ENCODE measurements at regions not wholly inside any gene's neighbourhood (a gene's known extent, or its start where the extent isn't known, plus 50 kb on each side); places are given as distances from the start of the nearest gene placed in this dataset.
"Not testable (repeated sequence)": the region's sequence is repeated elsewhere in the genome, so short reads cannot be mapped to it uniquely, and the experiment has no call there.

GRCh38 chr14:86775896-86776295 is 1217.1 kb downstream of the GALC start:
- DNase-seq: not testable (repeated sequence)

GRCh38 chr14:86774916-86775315 is 1218.1 kb downstream of the GALC start:
- DNase-seq: no peak

GRCh38 chr14:86772075-86772474 is 1220.9 kb downstream of the GALC start:
- DNase-seq: no peak

DNA sequence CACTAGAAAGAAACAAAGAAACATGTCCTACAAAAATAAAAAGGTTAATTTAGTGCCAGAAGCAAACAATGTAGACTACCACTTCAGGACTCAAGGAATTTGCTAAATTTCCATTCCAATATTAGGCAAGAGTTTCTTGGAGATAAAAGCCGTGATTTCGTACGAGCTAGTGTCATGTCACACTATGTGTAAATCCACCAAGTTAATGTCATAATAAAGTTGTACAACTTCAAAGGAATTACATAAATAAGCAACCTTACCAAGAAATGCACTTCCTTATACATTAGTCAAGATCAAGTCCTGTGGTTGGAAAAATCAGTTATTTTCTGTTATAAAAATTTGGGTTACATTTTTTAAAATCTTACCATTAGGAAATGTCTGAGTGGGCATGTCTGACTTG is 1222.8 kb downstream of the GALC start:
- DNase-seq: no peak

GRCh38 chr14:86766469-86766868 is 1226.5 kb downstream of the GALC start:
- no peak for DNase-seq

- DNase-seq: no peak
Measured at GRCh38 chr14:86761611-86762010, 1231.4 kb downstream of the GALC start.

GRCh38 chr14:86756521-86757190 is 1226.7 kb downstream of the FLRT2 start:
- no peak for DNase-seq

DNA sequence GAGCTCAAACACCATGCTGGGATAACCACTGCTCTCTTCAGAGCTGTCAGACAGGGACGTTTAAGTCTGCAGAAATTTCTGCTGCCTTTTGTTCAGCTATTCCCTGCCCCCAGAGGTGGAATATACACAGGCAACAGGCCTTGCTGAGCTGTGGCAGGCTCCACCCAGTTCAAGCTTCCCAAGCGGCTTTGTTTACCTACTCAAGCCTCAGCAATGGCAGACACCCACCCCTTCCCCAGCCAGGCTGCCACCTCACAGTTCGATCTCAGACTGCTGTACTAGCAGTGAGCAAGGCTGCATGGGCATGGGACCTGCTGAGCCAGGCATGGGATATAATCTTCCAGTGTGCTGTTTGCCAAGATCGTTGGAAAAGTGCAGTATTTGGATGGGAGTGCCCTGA is 1220.5 kb downstream of the FLRT2 start:
- DNase-seq: not testable (repeated sequence)

GRCh38 chr14:86739761-86740160 is 1209.8 kb downstream of the FLRT2 start:
- no peak for DNase-seq

DNA sequence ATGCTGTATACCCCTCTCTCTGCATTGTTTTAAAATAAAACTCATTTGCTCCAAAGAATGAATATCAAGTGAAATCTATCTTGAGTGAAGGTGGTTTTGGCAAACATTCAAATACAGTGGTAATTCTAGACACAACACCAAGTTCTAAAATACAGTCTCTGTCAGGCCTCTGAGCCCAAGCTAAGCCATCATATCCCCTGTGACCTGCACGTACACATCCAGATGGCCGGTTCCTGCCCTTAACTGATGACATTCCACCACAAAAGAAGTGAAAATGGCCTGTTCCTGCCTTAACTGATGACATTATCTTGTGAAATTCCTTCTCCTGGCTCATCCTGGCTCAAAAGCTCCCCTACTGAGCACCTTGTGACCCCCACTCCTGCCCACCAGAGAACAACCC is 1201.5 kb downstream of the FLRT2 start:
- DNase-seq: not testable (repeated sequence)

DNA sequence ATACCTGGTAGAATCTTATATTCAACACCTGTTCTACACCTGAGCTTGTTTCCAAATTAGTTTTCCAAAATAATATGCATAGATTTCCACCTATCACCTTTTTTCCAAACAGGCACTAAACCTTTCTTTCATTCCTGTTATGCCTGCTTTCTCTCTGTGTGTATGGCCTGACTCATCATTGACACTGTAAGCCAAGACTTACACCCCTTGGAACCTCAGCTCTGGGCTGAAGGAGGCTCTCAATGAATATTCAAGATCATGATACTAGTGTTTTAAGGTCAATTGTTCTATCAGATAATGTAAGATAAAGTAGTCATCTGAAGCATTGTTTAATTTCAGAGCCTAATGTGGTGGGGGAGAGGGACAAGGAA is 1193.3 kb downstream of the FLRT2 start:
- no peak for DNase-seq

DNA sequence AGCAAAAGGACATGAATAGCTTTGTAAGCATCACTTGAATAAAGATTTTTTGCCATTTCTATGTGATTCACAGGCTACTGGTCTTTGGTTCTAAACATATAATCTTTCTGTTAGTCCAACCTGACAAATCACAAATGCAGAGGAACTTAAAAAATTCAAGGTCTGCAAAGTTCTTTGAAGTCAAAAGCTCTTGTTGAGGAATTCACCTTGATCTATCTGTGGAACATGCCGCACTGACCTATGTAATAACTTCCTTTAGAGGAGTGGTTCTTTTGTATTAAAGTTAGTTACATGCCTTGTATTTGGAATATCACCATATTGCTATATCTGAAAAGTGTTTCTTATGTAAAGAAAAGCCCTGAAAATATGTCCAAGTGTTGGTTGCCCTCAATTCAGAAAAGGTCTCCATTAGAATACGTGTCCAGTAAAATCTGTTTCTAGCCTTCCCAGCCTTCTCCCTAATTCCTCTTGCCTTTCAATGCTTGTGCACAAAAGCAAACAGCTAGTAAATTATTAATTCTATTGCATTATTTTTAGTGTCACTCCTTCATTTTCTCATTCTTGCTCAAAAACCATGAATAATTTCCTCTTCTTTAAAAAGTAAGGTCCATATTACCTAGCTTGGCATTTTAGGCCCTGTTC is 1192.8 kb downstream of the FLRT2 start:
- no peak for DNase-seq

DNA sequence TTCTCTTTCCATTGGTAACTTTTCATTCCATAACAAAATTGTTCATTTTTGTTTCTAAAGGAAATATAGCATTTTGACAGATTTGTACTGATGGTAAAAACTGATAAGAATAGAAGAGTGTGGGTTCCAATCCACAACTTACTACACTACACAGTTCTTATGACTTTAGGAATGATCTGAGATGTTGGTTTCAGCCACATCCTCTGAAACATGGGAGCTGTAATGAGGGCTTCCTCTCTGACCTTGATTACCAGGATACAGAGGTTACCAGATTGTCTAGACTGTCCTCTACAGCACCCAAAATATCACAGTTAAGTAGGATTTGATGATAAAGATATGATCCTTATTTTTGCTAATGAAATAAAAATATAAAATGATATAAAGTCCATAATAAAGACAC is 1184.6 kb downstream of the FLRT2 start:
- DNase-seq: no peak

DNA sequence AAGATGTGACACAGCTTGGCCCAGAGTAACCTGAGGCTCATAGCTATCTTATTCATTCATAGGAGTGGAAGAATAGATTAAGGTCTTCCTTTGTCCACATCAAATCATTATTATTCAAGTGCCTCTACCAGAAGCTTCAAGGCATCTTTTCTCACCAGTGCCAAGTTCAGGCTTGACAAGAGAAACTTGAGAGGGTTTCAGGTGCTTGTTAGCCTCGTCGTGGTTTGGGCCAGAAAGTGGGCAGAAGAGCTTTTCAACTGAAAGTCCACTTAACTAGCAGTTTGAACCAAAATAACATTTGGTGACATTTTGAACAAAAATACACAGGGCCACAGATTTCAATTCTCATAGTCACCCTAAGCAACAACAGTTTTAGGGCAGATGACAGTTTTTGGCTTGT is 1184.2 kb downstream of the FLRT2 start:
- DNase-seq: no peak

DNA sequence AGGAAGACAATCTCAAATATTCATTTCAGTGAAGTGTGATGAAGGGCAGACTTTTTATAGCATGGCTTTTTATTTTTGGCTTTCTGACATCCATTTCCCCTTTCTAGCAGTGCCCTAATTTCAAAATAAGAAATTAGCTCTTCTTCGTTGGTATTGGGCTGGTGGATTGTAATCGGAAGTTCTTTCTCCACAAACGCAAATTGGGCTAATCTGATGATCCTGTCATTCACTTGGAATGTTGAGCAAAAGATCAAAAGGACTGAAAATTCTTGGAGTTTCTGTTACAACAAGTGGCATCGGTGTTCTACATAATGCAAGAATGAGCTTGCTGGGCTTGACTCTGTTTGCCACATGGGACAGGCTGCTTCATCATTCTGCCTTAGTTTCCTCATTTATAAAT is 1182.8 kb downstream of the FLRT2 start:
- DNase-seq: no peak

GRCh38 chr14:86712176-86712575 is 1182.2 kb downstream of the FLRT2 start:
- no peak for DNase-seq

DNA sequence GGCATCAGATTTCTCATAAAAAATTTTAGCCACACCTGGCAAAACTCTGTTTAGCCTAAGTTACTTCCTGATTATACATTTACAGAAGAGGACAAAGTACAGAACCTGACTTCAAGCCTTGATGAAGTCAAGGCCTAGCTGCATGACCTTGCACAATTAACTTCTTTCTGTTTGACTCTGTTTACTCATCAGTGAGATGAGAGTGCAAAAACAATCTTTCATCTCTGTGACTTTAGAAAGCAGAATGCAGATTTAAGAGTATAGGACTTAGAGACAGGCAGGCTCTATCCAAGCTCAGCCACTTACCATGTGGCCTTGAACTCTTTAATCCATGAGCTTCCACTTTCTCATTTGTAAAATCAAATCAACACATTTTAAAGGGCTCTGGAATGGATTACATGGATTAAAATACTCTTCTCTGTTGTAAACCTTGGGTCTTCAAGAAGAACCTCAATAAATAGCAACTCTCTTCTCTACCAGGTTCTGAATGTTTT is 1178.9 kb downstream of the FLRT2 start:
- DNase-seq: no peak

DNA sequence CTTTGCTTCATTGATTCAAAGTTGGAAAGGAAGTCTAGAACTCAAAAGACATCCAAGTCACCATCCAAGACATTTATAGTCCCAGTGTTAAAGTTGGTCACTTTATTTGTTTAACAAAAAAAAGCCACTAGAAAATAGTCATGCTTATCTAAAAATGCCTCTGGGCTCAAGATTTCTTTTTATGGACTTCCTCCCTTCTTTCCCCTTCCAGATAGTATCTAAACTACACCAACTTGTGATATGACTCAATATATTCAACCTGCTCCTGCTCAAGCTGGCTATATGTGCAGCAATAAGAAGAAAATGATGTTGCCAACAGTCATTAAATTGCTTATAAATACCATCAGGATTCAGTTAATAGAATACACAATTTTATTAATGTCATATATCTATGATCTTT is 1177.1 kb downstream of the FLRT2 start:
- no peak for DNase-seq

DNA sequence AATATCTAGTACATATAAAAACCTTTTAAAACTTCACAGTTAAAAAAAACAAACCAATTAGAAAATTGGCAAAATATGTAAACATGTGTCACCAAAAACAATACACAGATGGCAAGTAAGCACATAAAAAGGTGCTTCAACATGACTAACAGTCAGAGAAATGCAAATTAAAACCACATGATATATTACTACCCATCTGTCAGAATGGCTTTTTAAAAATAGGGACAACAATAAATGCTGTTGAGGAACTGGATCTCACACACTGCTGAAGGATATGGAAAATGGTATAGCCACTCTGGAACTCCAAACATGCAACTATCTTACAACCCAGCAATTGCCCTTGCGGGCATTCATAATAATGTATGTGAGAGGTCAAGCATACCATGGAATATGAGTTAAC is 1153.6 kb downstream of the FLRT2 start:
- no peak for DNase-seq

DNA sequence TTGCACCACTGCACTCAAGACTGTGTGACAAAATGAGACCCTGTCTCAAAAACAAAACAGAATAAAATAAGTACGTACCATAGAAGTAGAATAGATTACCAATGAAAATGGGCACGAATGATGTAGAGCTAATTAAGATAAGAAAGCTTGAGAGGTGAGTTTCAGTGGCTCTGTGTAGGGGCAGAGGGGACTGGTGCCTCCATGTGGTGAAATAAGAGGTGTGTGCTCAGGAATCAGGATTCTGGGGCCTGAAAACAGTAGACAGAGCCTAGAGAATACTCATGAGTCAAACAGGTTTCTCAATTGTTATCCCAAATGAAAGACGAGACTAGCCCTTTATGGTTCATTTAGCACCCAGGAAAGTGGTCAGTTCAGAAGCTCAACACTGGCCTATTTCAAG is 1145.1 kb downstream of the FLRT2 start:
- DNase-seq: no peak

DNA sequence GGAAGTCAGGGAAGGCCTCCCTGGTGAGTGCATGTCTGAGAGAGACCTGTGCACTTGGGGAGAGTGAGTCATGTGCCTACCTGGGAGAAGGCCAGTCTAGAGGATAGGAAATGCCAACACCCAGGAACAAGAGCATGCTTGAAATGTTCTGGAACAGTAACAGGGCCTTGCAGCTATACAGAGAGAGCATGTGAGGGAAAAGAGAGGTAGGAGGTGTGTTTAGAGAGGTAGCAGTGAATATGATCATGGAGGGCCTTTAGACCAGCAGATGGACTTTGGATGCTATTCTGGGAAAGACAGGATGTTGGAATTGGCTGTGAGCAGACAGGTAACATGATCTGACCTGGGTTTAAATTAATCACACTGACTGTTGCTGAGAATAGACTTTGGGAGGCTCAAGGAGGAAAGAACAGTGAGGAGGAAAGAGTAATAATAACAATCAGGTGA is 1143.6 kb downstream of the FLRT2 start:
- DNase-seq: no peak

GRCh38 chr14:86672080-86672479 is 1142.1 kb downstream of the FLRT2 start:
- DNase-seq: no peak

DNA sequence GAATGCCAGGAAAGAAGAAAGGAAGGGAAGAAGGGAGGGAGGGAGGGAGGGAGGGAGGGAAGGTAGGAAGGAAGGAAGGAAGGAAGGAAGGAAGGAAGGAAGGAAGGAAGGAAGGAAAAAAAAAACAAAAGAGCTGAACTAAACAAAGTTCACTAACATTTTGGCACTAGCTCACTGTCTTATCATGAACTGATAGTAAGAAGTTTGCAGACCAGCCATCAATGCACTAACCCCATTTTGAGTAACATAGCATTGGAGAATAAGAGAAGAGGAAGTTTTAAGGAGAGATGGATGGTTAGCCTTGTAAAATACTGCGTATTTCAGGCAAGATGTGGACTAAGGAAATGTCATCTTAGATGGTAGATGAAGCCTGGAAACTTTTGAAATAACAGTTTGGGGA is 1136.0 kb downstream of the FLRT2 start:
- no peak for DNase-seq

DNA sequence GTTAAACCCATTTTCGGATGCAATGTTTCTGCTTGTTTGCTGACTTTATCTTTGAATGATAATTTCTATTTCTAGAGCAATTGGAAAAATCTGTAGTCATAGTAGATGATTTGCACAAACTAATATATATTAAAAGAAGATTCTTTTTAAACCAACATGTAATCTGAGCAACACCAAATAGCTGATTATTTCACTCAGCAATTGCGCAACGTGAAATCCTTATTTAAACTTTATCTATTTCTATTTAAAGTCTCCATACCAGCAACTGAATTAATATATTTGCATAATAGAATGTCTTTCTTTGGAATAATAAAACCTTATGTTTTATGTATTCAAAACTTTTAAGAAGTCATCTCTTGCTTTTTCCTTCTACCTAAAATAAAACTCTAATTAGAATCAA is 1132.4 kb downstream of the FLRT2 start:
- no peak for DNase-seq

All from NCI-H774 (cell line).